Uterus (tissue), 3 donors: ENCODE measurements at regions not wholly inside any gene's neighbourhood (a gene's known extent, or its start where the extent isn't known, plus 50 kb on each side); places are given as distances from the start of the nearest gene placed in this dataset.

Experiments used
- DNase-seq, 2 donors: peaks; one replicate each; pipeline ENCODE4 v3.0.0-alpha.2; 2019 to 2020
- H3K27ac ChIP-seq, 2 donors: fragments of 200-600 bp; sonication (generic); 1 replicate in 1 of 2; 2 replicates in 1 of 2; pipeline ENCODE4 v1.5.1; 2016 to 2018
- H3K27me3 ChIP-seq, 2 donors: fragments of 200-600 bp; sonication (generic); one replicate each; pipeline ENCODE4 v1.5.1; 2018 to 2019; ENCODE audit warnings: control low read depth in 1 of 2
- H3K36me3 ChIP-seq, 2 donors: fragments of 200-600 bp; sonication (generic); one replicate each; pipeline ENCODE4 v1.5.1; 2019; ENCODE audit warnings: control low read depth in 1 of 2
- H3K4me1 ChIP-seq, 2 donors: fragments of 200-600 bp; sonication (generic); one replicate each; pipeline ENCODE4 v1.5.1; 2018 to 2019; ENCODE audit warnings: control low read depth in 1 of 2
- H3K4me3 ChIP-seq, 2 donors: fragments of 200-600 bp; sonication (generic); 1 replicate in 1 of 2; 2 replicates in 1 of 2; pipeline ENCODE4 v1.5.1; 2018 to 2019; ENCODE audit warnings: mild to moderate bottlenecking in 1 of 2
- H3K9me3 ChIP-seq, 2 donors: fragments of 200-600 bp; sonication (generic); one replicate each; pipeline ENCODE4 v1.5.1; 2019; ENCODE audit warnings: control low read depth in 1 of 2
- POLR2A ChIP-seq, 2 donors: fragments of 450-650 bp; IDR thresholded peaks; one replicate each; pipeline ENCODE4 v1.6.1; 2016; ENCODE audit warnings: antibody characterized with exemption in 2 of 2, mild to moderate bottlenecking in 1 of 2, moderate library complexity in 1 of 2
- intact Hi-C: fragments of 100-400 bp; cut with DNase I; formaldehyde crosslinking; loops from one replicate; pipeline ENCODE4 v1.15.1; 2023; ENCODE audit warnings: low total_unique reads
- TF ChIP-seq, protein P1 (sequence below), 4 experiments: fragments of 200-600 bp in 2 of 4; fragments of 450-650 bp in 2 of 4; sonication (generic) in 2 of 4; IDR thresholded peaks; one replicate each; pipeline ENCODE4 v1.5.1; 2016 to 2019; ENCODE audit warnings: antibody characterized with exemption in 4 of 4, mild to moderate bottlenecking in 2 of 4, moderate library complexity in 1 of 4
- donor health status: DM: yes; HTN: yes; CAD: no.

DNA sequence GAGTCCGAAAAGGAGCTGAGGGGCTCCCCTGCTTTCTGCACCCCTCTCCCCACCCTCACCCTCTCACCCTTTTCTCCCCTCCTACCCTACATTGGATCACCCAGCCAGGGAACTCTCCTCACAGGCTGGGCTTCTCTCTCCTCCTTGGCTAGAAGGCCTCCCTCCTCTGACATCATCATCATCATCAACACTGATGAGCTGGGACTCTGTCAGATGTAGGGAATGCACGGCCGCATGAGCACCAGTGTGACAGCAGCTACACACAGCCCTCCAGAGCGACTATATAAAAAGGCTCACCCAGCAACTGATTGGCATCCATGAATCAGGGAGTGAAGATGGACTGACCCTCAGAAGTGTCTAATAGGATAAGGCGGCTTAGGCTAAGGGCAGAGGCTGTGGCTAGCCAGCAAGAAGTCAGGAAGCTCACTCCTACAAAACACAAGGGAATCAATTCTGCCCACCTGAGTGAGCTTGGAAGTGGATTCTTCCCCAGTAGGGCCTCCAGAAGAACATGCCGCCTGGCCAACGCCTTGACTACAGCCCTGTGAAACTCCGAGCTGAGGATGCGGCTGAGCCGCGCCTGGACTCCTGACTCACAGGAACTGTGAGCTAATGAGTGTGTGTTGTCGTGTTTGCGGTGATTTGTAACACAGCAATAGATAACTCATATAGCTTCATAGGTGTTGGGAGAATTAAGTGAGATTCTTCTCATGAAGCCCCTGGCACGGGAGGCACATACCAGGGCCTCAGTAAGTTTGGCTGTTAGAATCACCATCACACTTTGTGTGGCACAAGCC is 147.6 kb downstream of the FAM43A start:
- Histone ChIP-seq H3K36me3 (no peaks in the 10 kb centered on the region), H3K4me1 (no peaks in the 10 kb centered on the region), H3K4me3 (no peak overlapping the region), H3K27ac (no peak overlapping the region), H3K27me3 (no peaks in the 10 kb centered on the region), H3K9me3 (no peaks in the 10 kb centered on the region)
- intact Hi-C loops = no loop called here
- DNase-seq = no peak
- TF ChIP-seq POLR2A (IDR thresholded peaks at IDR 0.05) = no peak
- TF ChIP-seq, protein P1, sequence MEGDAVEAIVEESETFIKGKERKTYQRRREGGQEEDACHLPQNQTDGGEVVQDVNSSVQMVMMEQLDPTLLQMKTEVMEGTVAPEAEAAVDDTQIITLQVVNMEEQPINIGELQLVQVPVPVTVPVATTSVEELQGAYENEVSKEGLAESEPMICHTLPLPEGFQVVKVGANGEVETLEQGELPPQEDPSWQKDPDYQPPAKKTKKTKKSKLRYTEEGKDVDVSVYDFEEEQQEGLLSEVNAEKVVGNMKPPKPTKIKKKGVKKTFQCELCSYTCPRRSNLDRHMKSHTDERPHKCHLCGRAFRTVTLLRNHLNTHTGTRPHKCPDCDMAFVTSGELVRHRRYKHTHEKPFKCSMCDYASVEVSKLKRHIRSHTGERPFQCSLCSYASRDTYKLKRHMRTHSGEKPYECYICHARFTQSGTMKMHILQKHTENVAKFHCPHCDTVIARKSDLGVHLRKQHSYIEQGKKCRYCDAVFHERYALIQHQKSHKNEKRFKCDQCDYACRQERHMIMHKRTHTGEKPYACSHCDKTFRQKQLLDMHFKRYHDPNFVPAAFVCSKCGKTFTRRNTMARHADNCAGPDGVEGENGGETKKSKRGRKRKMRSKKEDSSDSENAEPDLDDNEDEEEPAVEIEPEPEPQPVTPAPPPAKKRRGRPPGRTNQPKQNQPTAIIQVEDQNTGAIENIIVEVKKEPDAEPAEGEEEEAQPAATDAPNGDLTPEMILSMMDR (IDR thresholded peaks at IDR 0.05) = no peak

DNA sequence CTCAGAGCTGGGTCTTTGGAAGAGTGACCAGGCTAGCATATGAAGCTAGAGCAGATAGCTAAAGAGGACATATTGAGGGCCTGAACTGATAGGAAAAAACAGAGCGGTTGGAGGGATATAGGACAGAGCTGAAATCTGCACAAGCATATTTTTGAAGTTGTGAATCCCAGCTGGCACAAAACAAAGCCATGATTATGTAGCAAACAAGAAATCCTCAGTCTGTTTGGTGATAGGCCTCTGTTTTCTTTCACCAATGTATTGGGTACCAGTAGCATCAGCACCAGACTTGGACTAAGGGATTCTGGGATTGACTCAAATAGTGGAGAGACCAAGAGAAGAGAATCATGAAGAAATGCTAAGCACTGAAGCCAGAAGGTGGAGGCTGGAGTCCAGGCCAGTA is 151.0 kb downstream of the FAM43A start:
- Histone ChIP-seq H3K9me3 (no peaks in the 10 kb centered on the region), H3K27ac (no peak overlapping the region)

DNA sequence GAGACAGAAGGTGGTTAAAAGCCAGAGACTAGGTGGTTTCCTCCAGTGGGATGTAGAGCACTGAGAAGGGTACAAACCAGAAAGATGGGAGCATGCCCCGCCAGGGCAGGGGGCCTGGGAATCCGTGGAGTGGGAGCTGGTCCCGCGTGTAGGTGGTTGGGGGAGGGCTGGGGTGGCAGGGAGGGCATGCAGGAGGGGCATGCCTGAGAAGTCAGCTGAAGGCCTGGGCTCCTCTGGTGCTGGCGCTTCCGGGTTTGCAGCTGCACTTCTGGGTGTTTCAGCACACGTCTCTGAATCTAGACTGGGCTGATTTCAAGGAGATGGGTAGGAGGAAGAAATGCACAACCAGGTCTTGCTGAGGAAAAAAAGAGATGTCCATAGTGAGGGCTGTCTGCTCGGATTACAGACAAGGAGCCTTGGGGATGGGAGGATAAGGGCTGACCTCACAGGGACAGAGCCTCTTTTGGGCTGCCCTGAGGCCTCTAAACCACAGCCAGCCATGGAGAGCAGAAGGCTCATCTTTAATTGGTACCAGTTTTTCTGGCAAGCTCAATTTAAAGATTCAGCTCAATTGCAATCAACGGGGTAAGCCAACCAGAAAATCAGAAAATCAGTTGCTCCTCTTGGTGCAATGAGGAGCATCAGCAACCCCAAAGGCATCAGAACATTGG is 151.9 kb downstream of the FAM43A start:
- TF ChIP-seq POLR2A (IDR thresholded peaks at IDR 0.05) = no peak
- TF ChIP-seq, protein P1 (IDR thresholded peaks at IDR 0.05) = no peak
- intact Hi-C loops = no loop called here
- H3K4me1 ChIP-seq = no peaks in the 10 kb centered on the region

More for the DNA sequence above, 151.0 kb downstream of the FAM43A start:
- TF ChIP-seq, protein P1 (IDR thresholded peaks at IDR 0.05) = no peak
- no peak for TF ChIP-seq POLR2A (IDR thresholded peaks at IDR 0.05)
- no peak for DNase-seq
- Histone ChIP-seq H3K4me3 (no peak overlapping the region), H3K36me3 (no peaks in the 10 kb centered on the region), H3K4me1 (no peaks in the 10 kb centered on the region), H3K27me3 (no peaks in the 10 kb centered on the region)
- intact Hi-C loops = no loop called here

DNA sequence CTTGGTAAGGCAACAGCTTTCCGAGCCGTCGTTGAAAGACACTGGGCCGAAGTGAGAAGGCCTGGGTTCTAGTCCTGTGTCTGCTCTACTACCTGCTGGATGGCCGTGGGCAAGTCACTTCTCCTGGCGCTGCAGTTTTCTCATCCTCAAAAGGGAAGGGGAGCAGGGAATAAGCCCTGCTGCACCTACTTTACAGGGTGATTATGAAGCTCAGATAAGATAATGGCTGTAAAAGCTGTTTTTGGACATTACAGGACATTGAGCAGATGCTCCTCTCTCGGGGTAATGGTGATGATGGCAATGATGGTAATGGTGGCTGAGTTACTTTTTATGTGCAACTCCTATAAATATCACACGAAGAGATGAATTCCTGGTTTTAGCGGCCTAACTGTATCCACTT is 152.6 kb downstream of the FAM43A start:
- H3K27me3 ChIP-seq = no peaks in the 10 kb centered on the region
- no peak for DNase-seq
- no peak overlapping the region for H3K27ac ChIP-seq
- intact Hi-C loops = no loop called here
- no peak for TF ChIP-seq POLR2A (IDR thresholded peaks at IDR 0.05)
- TF ChIP-seq, protein P1 (IDR thresholded peaks at IDR 0.05) = no peak
- H3K9me3 ChIP-seq = no peaks in the 10 kb centered on the region
- no peak overlapping the region for H3K4me3 ChIP-seq
- H3K4me1 ChIP-seq = no peaks in the 10 kb centered on the region
- no peaks in the 10 kb centered on the region for H3K36me3 ChIP-seq

More for the DNA sequence above, 151.9 kb downstream of the FAM43A start:
- Histone ChIP-seq H3K4me3 (no peak overlapping the region), H3K27ac (no peak overlapping the region), H3K27me3 (no peaks in the 10 kb centered on the region), H3K9me3 (no peaks in the 10 kb centered on the region), H3K36me3 (no peaks in the 10 kb centered on the region)
- no peak for DNase-seq
